ENCODE measurements at regions not wholly inside any gene's neighbourhood (a gene's known extent, or its start where the extent isn't known, plus 50 kb on each side); places are given as distances from the start of the nearest gene placed in this dataset.

GRCh38 chr1:80375109-80375508 is 1368.6 kb upstream of the ADGRL4 start:
- Histone ChIP-seq H3K27me3 (replicated peaks; ENCODE audit: insufficient read depth, low read depth, low read length, poor library complexity) (no peaks in the 10 kb centered on the region), H3K4me1 (ENCODE audit: insufficient read depth, low read length, poor library complexity, severe bottlenecking) (no peaks in the 10 kb centered on the region), H3K9me3 (ENCODE audit: low read depth, low read length, poor library complexity, severe bottlenecking) (no peaks in the 10 kb centered on the region), H3K4me3 (ENCODE audit: low read depth, low read length, poor library complexity, severe bottlenecking) (no peak overlapping the region), H3K27ac (ENCODE audit: low read depth, low read length, poor library complexity, severe bottlenecking) (no peak overlapping the region), H3K36me3 (ENCODE audit: insufficient read depth, low read length, poor library complexity, severe bottlenecking) (no peaks in the 10 kb centered on the region)
- BruUV-seq (replicated peaks): no TSS peak
- intact Hi-C loops (cut with micrococcal nuclease; ENCODE audit: unreplicated experiment): no loop called here
- TF ChIP-seq EZH2 (IDR thresholded peaks at IDR 0.05; ENCODE audit: borderline replicate concordance, low read depth, low read length, poor library complexity, severe bottlenecking) (no peak), CTCF (conservative IDR thresholded peaks at IDR 0.05; ENCODE audit: low read depth, low read length) (no peak)
- no peak for DNase-seq (ENCODE audit: low spot score)
- POLR2A ChIA-PET (ENCODE audit: low non-redundant PET): no interaction called here
- CTCF ChIA-PET: no interaction called here

GRCh38 chr1:80369780-80370179 is 1363.2 kb upstream of the ADGRL4 start:
- Histone ChIP-seq H3K36me3 (ENCODE audit: insufficient read depth, low read length, poor library complexity, severe bottlenecking) (no peaks in the 10 kb centered on the region), H3K27me3 (replicated peaks; ENCODE audit: insufficient read depth, low read depth, low read length, poor library complexity) (no peaks in the 10 kb centered on the region), H3K27ac (ENCODE audit: low read depth, low read length, poor library complexity, severe bottlenecking) (no peak overlapping the region), H3K9me3 (ENCODE audit: low read depth, low read length, poor library complexity, severe bottlenecking) (no peaks in the 10 kb centered on the region), H3K4me3 (ENCODE audit: low read depth, low read length, poor library complexity, severe bottlenecking) (no peak overlapping the region), H3K4me1 (ENCODE audit: insufficient read depth, low read length, poor library complexity, severe bottlenecking) (no peaks in the 10 kb centered on the region)
- no peak for TF ChIP-seq CTCF (conservative IDR thresholded peaks at IDR 0.05; ENCODE audit: low read depth, low read length)
- BruUV-seq (replicated peaks): no TSS peak
- intact Hi-C loops (cut with micrococcal nuclease; ENCODE audit: unreplicated experiment): no loop called here
- CTCF ChIA-PET: no interaction called here
- DNase-seq (ENCODE audit: low spot score): no peak
- POLR2A ChIA-PET (ENCODE audit: low non-redundant PET): no interaction called here

- Histone ChIP-seq H3K27ac (ENCODE audit: low read depth, low read length, poor library complexity, severe bottlenecking) (no peak overlapping the region), H3K4me1 (ENCODE audit: insufficient read depth, low read length, poor library complexity, severe bottlenecking) (no peaks in the 10 kb centered on the region), H3K36me3 (ENCODE audit: insufficient read depth, low read length, poor library complexity, severe bottlenecking) (no peaks in the 10 kb centered on the region), H3K4me3 (ENCODE audit: low read depth, low read length, poor library complexity, severe bottlenecking) (no peak overlapping the region), H3K9me3 (ENCODE audit: low read depth, low read length, poor library complexity, severe bottlenecking) (no peaks in the 10 kb centered on the region), H3K27me3 (replicated peaks; ENCODE audit: insufficient read depth, low read depth, low read length, poor library complexity) (no peaks in the 10 kb centered on the region)
- TF ChIP-seq CTCF (conservative IDR thresholded peaks at IDR 0.05; ENCODE audit: low read depth, low read length) (no peak), EZH2 (IDR thresholded peaks at IDR 0.05; ENCODE audit: borderline replicate concordance, low read depth, low read length, poor library complexity, severe bottlenecking) (no peak)
- ChIA-PET CTCF (no interaction called here), POLR2A (ENCODE audit: low non-redundant PET) (no interaction called here)
- BruUV-seq (replicated peaks): no TSS peak
- no peak for DNase-seq (ENCODE audit: low spot score)
- intact Hi-C loops (cut with micrococcal nuclease; ENCODE audit: unreplicated experiment): no loop called here
Observed at GRCh38 chr1:80367058-80367457, 1360.5 kb upstream of the ADGRL4 start.

Data from A673 (cell line).